ENCODE measurements at regions not wholly inside any gene's neighbourhood (a gene's known extent, or its start where the extent isn't known, plus 50 kb on each side); places are given as distances from the start of the nearest gene placed in this dataset.

DNA sequence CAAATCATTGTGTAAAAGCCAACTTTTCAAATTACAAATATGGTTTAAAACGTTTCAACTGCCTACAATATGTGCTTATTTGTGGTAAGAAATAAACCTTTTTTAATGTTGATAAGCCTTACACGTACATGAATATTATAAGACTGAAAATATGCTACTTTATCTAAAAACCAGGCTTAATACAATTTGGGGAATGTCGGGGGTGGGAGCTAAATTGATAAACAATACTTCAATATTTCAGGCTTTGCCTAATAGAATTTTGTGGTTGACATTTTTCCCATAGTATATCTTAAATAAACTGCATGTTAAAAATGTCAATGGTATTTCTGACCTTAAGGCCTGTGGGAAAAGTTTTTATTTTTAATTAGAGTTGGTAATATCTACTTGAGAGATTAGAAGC is 69.8 kb upstream of the SLIT2 start:
- TF ChIP-seq, protein P1, sequence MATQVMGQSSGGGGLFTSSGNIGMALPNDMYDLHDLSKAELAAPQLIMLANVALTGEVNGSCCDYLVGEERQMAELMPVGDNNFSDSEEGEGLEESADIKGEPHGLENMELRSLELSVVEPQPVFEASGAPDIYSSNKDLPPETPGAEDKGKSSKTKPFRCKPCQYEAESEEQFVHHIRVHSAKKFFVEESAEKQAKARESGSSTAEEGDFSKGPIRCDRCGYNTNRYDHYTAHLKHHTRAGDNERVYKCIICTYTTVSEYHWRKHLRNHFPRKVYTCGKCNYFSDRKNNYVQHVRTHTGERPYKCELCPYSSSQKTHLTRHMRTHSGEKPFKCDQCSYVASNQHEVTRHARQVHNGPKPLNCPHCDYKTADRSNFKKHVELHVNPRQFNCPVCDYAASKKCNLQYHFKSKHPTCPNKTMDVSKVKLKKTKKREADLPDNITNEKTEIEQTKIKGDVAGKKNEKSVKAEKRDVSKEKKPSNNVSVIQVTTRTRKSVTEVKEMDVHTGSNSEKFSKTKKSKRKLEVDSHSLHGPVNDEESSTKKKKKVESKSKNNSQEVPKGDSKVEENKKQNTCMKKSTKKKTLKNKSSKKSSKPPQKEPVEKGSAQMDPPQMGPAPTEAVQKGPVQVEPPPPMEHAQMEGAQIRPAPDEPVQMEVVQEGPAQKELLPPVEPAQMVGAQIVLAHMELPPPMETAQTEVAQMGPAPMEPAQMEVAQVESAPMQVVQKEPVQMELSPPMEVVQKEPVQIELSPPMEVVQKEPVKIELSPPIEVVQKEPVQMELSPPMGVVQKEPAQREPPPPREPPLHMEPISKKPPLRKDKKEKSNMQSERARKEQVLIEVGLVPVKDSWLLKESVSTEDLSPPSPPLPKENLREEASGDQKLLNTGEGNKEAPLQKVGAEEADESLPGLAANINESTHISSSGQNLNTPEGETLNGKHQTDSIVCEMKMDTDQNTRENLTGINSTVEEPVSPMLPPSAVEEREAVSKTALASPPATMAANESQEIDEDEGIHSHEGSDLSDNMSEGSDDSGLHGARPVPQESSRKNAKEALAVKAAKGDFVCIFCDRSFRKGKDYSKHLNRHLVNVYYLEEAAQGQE (IDR thresholded peaks at IDR 0.05; ENCODE audit: insufficient replicate concordance, low read depth), result no peak
- TF ChIP-seq, protein P2, sequence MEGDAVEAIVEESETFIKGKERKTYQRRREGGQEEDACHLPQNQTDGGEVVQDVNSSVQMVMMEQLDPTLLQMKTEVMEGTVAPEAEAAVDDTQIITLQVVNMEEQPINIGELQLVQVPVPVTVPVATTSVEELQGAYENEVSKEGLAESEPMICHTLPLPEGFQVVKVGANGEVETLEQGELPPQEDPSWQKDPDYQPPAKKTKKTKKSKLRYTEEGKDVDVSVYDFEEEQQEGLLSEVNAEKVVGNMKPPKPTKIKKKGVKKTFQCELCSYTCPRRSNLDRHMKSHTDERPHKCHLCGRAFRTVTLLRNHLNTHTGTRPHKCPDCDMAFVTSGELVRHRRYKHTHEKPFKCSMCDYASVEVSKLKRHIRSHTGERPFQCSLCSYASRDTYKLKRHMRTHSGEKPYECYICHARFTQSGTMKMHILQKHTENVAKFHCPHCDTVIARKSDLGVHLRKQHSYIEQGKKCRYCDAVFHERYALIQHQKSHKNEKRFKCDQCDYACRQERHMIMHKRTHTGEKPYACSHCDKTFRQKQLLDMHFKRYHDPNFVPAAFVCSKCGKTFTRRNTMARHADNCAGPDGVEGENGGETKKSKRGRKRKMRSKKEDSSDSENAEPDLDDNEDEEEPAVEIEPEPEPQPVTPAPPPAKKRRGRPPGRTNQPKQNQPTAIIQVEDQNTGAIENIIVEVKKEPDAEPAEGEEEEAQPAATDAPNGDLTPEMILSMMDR (IDR thresholded peaks at IDR 0.05; ENCODE audit: insufficient read depth, low read length), result no peak

Measured in HL-60 (cell line).